ENCODE measurements at regions not wholly inside any gene's neighbourhood (a gene's known extent, or its start where the extent isn't known, plus 50 kb on each side); places are given as distances from the start of the nearest gene placed in this dataset.
"Not testable (repeated sequence)": the region's sequence is repeated elsewhere in the genome, so short reads cannot be mapped to it uniquely, and the experiment has no call there.

GRCh38 chr4:59248313-59248712, 1951.8 kb upstream of the ADGRL3 start:
- DNase-seq: no peak

- DNase-seq: no peak
These were observed 1951.0 kb upstream of the ADGRL3 start for GRCh38 chr4:59249110-59249509.

GRCh38 chr4:59258002-59258401, 1942.1 kb upstream of the ADGRL3 start:
- DNase-seq: no peak

- no peak for DNase-seq
These were observed 1892.5 kb upstream of the ADGRL3 start for GRCh38 chr4:59307609-59308008.

- DNase-seq: no peak
These were observed 1885.5 kb upstream of the ADGRL3 start for GRCh38 chr4:59314637-59315036.

GRCh38 chr4:59339631-59340030, 1860.5 kb upstream of the ADGRL3 start:
- DNase-seq: no peak

GRCh38 chr4:59341506-59341905, 1858.6 kb upstream of the ADGRL3 start:
- DNase-seq: no peak

GRCh38 chr4:59348949-59349348, 1851.2 kb upstream of the ADGRL3 start:
- DNase-seq: no peak

- DNase-seq: no peak
These were observed 1830.9 kb upstream of the ADGRL3 start for GRCh38 chr4:59369229-59369628.

GRCh38 chr4:59374416-59374815, 1825.7 kb upstream of the ADGRL3 start:
- DNase-seq: no peak

GRCh38 chr4:59380841-59381366, 1819.2 kb upstream of the ADGRL3 start:
- no peak for DNase-seq

- DNase-seq: no peak
These were observed 1818.5 kb upstream of the ADGRL3 start for GRCh38 chr4:59381591-59381990.

GRCh38 chr4:59387759-59388758, 1812.1 kb upstream of the ADGRL3 start:
- DNase-seq: no peak

- no peak for DNase-seq
These were observed 1806.3 kb upstream of the ADGRL3 start for GRCh38 chr4:59393780-59394179.

- no peak for DNase-seq
These were observed 1799.8 kb upstream of the ADGRL3 start for GRCh38 chr4:59400334-59400733.

- no peak for DNase-seq
These were observed 1790.5 kb upstream of the ADGRL3 start for GRCh38 chr4:59409647-59410046.

- DNase-seq: no peak
These were observed 1787.4 kb upstream of the ADGRL3 start for GRCh38 chr4:59412739-59413138.

GRCh38 chr4:59455751-59456150, 1744.4 kb upstream of the ADGRL3 start:
- DNase-seq: no peak

- no peak for DNase-seq
These were observed 1742.5 kb upstream of the ADGRL3 start for GRCh38 chr4:59457576-59457975.

- no peak for DNase-seq
These were observed 1715.2 kb upstream of the ADGRL3 start for GRCh38 chr4:59484944-59485343.

- no peak for DNase-seq
These were observed 1700.0 kb upstream of the ADGRL3 start for GRCh38 chr4:59500103-59500502.

- DNase-seq: no peak
These were observed 1696.4 kb upstream of the ADGRL3 start for GRCh38 chr4:59503731-59504130.

- DNase-seq: not testable (repeated sequence)
These were observed 1688.3 kb upstream of the ADGRL3 start for GRCh38 chr4:59511809-59512208.

- no peak for DNase-seq
These were observed 1683.1 kb upstream of the ADGRL3 start for GRCh38 chr4:59517007-59517406.

All from SW 1271 (cell line).